NCI-H2107 treated with DMSO at 0.1 percent for 48 hours (cell line): ENCODE measurements at regions not wholly inside any gene's neighbourhood (a gene's known extent, or its start where the extent isn't known, plus 50 kb on each side); places are given as distances from the start of the nearest gene placed in this dataset.

Experiments used
- DNase-seq: peaks from one replicate; lab custom pipeline; 2025; ENCODE audit not compliant: unreplicated experiment; lab: John Stamatoyannopoulos, UW

DNA sequence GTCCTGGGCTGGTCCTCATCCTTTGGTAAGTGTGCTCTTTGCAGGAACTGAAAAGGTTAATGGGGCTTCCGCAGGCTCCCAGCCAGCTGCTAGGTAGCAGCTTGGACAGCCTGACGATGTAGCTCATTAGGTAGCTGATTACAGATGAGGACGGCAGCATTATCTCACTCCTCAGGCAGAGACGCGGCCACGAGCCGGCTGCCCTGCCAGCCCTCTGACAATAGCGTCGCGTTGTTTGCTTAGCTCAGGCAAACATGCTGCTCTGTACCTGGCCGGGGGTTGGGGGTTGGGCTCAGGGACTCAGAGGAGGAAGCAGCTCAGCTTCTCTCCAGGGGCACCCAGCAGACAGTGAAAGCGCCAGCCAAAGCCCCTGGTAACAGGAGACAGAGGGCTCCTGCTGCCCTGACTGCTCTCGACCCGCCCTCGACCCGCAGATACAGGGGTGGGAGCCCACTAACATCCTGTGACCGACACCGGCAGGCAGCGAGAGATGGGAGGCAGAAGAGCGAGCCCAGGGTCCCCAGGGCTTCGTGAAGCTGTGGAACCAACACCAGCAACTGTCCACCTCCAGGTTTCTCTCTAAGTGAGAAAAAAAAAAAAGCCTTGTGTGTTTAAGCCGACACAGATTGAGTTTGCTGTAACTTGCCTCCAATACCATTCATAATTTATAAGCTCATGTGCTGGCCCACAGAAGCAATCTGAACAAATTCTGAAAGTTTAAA lies 53.4 kb upstream of the DLK1 start:
- peak; percentile 93 for DNase-seq

DNA sequence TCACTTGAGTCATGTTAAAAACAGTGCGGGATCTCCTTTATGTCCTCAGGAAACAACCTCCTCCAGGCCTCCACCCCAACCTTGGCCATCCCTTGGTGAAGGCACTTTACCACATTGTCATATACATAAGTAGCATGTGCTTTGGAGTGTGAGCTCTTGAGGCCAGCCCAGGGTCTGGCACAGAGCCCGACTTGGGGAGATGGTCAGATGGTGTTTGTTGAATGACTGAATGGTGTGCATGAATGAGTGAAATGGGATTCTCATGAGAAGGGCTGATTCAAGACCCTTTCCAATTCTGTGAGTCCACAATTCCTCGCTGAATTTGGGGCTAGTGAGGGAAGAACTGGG lies 52.9 kb upstream of the DLK1 start:
- DNase-seq, result no peak

DNA sequence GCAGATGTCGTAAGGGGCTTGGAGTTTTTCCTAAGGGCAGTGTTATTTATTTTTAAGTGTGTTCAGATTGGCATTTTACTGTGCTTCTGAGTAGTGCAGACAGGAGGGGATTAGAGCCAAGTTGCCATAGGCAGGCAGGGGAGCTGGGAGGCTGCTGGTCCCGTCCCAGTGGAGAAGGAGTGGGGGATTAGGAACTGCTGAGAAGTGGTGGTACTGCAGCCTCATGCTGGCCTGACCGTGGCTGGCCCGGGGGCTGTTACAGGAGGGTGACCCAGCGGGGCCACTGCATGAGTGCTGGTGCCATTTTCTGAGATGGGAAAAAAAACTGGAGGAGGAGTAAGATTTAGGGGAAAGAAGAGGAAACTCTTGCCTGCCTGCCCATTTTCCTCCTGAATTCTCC lies 52.3 kb upstream of the DLK1 start:
- DNase-seq, result no peak

DNA sequence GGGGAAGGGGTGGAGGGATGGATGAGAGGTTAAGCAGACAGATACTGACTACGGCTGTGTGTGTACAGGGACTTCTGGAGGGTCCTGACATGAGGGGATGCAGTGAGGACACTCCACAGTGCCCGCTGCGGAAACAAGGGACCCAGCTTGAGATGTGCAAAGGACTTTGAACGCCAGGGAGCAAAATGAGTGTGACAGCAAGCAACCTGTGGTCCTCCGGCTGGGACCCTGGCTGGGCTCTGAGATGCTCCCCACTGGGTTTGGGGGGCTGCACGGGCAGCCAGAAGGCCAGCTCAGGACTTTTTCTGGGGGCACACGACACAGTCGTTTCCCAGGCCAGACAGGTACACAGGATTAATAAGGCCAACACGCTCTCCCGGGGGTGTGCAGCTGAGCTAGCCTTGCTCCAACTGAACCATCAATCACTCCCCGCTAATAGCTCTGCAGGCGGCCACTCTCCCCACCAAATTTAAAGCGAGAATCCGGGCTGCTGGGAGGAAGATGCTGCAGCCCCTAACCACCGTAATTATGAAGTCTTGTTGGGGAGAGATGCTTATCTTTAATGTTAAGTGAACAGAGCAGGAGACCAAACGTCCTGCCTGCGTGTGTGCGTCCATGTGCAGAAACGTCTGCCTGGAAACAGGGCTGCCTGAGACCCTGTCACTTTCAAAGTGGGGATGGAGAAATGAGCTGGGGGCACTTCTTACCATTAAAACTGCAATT lies 51.6 kb upstream of the DLK1 start:
- DNase-seq, result no peak

DNA sequence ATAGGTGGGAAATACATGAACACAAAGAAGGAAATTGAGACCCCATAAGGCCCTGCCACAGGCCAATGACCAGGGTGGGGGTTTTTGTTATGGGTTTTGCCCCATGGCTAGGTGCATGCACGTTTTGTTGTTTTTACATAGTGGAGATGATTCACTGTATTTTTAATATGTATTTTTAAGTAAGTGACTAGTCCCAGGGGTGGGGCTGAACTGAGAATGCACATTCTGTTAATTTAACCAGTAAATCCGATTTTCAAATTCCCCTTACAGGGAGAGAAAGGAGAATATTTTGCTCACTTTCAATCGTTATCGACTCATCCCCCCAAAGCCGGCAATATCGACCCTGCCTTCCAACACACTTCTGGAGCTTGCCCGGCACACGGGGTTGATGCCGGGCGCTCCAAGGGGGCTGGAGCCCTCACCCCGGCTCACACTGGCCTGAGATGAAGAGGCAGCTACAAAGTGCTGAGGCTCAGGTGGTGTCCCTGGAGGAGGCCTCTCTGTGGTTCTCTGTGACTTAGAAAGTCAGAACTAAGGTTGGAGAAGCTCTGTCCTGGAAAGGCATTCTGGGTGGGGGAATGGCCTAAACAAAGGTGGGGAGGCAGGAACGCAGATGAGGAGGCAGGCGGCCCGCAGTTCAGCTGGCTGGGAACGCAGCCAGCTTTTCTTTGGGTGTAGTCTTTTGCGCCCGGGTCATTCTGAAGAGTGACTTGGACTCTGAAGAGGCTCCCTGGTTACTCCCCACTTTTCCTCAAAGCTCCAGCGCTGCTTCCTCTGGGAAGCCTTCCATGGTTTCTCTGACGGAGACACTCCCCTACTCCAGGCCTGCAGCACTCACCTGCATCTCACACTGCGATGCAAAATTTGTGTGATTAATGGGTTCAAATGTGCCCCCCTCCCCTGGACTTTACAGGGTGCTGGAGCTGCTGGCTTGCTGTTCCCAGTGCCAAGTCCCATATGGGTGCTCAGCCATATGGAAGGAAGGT lies 50.7 kb upstream of the DLK1 start:
- no peak for DNase-seq
